Stimulated activated CD4-positive, alpha-beta T cell treated with anti-CD3 and anti-CD28 coated beads, Interleukin-2, amount 100 ng/mL, for 4 hours (primary cell): ENCODE measurements at regions not wholly inside any gene's neighbourhood (a gene's known extent, or its start where the extent isn't known, plus 50 kb on each side); places are given as distances from the start of the nearest gene placed in this dataset.

ENCODE experiments used
- DNase-seq: peaks from one replicate; pipeline ENCODE4 v3.0.0-alpha.2; 2020; ENCODE audit warnings: low read depth

DNA sequence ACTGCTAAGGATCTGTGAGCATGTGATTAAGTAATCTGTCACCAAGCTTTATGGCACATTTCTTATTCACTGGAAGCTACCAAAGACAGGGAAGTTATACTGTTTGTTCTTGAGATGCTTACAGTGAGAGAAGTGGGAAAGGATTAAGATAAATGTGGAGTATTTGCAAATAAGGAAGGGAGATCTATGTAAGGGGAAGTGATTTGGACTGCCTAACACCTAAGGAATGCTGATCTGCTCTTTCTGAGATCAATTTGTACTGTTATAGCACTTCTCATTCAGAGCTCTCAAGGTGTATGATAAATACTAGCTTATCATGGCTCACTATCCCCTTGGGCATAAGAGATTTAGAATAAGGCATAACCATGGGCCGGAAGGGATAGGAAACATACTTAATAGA is 80.0 kb upstream of the NTRK2 start:
- no peak for DNase-seq

- DNase-seq = no peak
Observed at GRCh38 chr9:84590706-84591105, 78.8 kb upstream of the NTRK2 start.

- no peak for DNase-seq
Observed at GRCh38 chr9:84592918-84593317, 76.6 kb upstream of the NTRK2 start.

GRCh38 chr9:84593352-84593751 is 76.2 kb upstream of the NTRK2 start:
- DNase-seq = no peak

DNA sequence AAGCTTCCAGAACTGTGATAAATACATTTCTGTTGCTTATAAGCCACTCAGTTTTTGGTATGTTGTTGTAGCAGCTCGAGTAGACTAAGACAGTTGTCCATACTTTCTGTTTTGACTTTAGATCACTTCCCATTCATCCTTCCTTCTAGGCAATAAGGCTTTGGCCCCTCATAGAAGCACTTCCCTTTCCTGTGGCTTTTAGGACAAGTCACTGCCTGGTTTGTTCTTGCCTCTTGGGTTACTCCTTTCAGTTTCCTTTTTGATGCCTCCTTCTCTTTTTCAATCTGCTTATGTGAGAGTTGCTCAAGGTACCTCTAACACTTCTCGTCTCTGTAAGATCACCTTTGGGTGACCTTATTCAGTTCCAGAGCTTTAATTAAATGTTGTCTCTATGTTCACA is 72.4 kb upstream of the NTRK2 start:
- DNase-seq = no peak

DNA sequence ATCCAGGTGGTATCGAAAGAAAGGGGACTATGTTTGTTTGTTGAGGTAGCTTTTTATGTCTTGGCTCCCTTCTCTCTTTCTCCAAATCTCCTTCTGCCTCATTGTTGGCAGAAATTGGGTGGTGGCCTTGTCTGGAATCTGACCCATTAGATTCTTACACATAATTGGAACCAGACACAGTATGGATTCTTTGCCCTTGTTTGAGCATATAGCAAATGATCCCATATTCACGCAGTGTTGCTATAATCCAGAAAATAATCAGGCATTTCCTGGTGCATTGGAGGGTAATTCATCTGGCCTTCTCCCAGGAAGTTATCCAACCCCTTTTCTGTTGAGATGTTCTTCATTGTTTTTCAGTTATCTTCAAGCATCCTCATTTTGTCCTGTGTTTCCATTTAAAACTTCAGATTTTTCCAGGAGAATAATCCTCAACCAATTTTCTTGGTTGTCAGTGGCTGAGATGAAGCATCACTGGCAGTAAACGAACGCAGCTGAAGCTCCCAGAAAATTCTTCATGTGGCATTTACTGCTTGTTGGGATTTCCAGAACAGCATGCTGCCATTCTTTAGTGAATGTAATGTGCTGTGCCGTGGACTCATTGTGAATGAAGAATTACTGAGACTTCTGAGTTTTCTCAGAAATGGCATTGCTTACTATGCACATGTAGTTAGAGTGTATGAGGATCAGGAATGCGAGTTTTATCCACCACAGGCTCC is 70.5 kb upstream of the NTRK2 start:
- no peak for DNase-seq

DNA sequence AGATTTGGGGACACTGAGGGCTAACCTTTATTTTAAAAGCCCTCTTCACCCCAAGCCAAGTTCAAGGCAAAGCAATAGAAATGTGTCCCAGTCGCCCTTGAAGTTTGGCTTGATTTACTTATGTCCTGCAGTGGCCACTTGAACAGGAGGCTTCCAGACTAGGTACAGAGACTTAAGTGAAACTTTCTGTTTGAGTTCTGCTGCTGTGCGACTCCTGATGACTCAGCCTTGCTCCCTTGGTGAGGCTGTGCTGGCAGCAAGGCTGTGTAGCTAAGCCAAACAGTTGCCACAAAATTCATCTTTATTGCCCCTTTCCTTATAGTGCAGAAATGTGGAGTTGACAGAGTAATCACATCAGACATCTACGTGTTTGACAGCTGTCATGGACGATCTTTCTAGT is 68.8 kb upstream of the NTRK2 start:
- no peak for DNase-seq

GRCh38 chr9:84604223-84604622 is 65.3 kb upstream of the NTRK2 start:
- no peak for DNase-seq

DNA sequence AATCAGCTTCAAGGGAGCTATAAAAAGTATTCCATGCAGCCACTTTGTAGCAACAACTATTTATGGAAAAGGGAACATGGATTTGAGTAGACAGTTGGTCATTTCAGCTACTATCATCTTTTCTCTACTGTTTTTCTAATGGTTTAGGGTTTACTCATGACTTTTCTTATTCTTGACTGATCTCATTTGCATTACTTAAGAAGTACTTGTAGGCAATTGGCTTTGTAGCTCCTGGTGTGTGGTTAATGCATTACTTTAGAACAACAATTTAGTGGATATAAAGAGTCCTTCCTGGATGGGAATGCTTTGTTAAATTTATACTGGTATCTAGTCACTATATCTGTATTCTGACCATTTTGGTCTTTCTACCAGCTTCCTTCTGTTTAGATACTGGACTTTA is 59.8 kb upstream of the NTRK2 start:
- DNase-seq = no peak

GRCh38 chr9:84613431-84613830 is 56.1 kb upstream of the NTRK2 start:
- DNase-seq = no peak

DNA sequence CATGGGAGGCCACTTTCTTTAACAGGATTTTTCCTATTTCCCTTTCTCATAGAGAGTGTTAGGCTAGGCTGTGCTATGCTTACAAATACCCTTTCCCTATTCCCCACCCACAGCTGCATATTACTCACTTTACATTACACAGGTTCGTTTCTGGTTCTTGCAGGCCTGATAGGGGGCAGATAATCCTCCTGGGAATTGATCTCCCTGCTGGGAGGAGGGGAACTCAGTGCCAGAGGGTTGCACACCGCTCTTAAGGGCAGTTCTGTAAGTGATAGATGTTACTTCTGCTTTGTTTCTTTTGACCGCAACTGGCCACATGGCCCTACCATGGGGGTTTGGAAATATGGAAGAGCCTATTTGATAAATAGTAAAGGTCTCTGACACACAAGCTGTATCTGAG is 54.0 kb upstream of the NTRK2 start:
- no peak for DNase-seq

- no peak for DNase-seq
Observed at GRCh38 chr9:84617411-84618029, 52.0 kb upstream of the NTRK2 start.
